GM23248 (cell line): ENCODE measurements at regions not wholly inside any gene's neighbourhood (a gene's known extent, or its start where the extent isn't known, plus 50 kb on each side); places are given as distances from the start of the nearest gene placed in this dataset.

Experiments used
- DNase-seq: peaks from one replicate; pipeline ENCODE4 v3.0.0-alpha.2; 2015
- H2AFZ ChIP-seq: fragments of 200-600 bp; sonication (generic); 2 replicates; pipeline ENCODE4 v1.6.1; 2016; ENCODE audit warnings: antibody characterized with exemption
- H3F3A ChIP-seq: fragments of 200-600 bp; sonication (generic); 2 replicates; pipeline ENCODE4 v1.6.1; 2016; ENCODE audit warnings: mild to moderate bottlenecking, antibody characterized with exemption, mixed run types; ENCODE audit not compliant: insufficient read depth
- H3K27ac ChIP-seq: fragments of 200-600 bp; sonication (generic); 2 replicates; pipeline ENCODE4 v1.5.1; 2016; ENCODE audit warnings: mild to moderate bottlenecking
- H3K27me3 ChIP-seq: fragments of 200-600 bp; sonication (generic); replicated peaks from 2 replicates; pipeline ENCODE4 v1.6.1; 2016; ENCODE audit warnings: mild to moderate bottlenecking; ENCODE audit not compliant: insufficient read depth
- H3K36me3 ChIP-seq: fragments of 200-600 bp; sonication (generic); 2 replicates; pipeline ENCODE4 v1.6.1; 2016; ENCODE audit warnings: low read depth, mild to moderate bottlenecking
- H3K4me1 ChIP-seq: fragments of 200-600 bp; sonication (generic); 2 replicates; pipeline ENCODE4 v1.6.1; 2016; ENCODE audit warnings: mild to moderate bottlenecking; ENCODE audit not compliant: insufficient read depth
- H3K4me2 ChIP-seq: fragments of 200-600 bp; sonication (generic); one replicate; pipeline ENCODE4 v1.6.1; 2016; ENCODE audit warnings: mild to moderate bottlenecking; ENCODE audit not compliant: unreplicated experiment
- H3K4me3 ChIP-seq: fragments of 200-600 bp; sonication (generic); 2 replicates; pipeline ENCODE4 v1.5.1; 2016; ENCODE audit warnings: mild to moderate bottlenecking
- H3K79me2 ChIP-seq: fragments of 200-600 bp; sonication (generic); 2 replicates; pipeline ENCODE4 v1.6.1; 2016; ENCODE audit warnings: mild to moderate bottlenecking; ENCODE audit not compliant: insufficient read depth
- H3K9ac ChIP-seq: fragments of 200-600 bp; sonication (generic); 2 replicates; pipeline ENCODE4 v1.6.1; 2016; ENCODE audit warnings: mild to moderate bottlenecking
- H3K9me2 ChIP-seq: fragments of 200-600 bp; sonication (generic); 2 replicates; pipeline ENCODE4 v1.6.1; 2016; ENCODE audit warnings: mixed run types, mild to moderate bottlenecking, moderate library complexity; ENCODE audit not compliant: insufficient read depth
- H3K9me3 ChIP-seq: fragments of 200-600 bp; sonication (generic); one replicate; pipeline ENCODE4 v1.6.1; 2017; ENCODE audit warnings: low read depth
- H4K20me1 ChIP-seq: fragments of 200-600 bp; sonication (generic); 2 replicates; pipeline ENCODE4 v1.6.0; 2016; ENCODE audit not compliant: insufficient read depth
- EZH2 ChIP-seq: fragments of 200-600 bp; sonication (generic); IDR thresholded peaks from 2 replicates; pipeline ENCODE4 v1.6.1; 2018; ENCODE audit warnings: antibody characterized with exemption, mild to moderate bottlenecking; ENCODE audit not compliant: insufficient read depth, poor library complexity, severe bottlenecking
- EZH2phosphoT487 ChIP-seq: fragments of 200-600 bp; sonication (generic); IDR thresholded peaks from 2 replicates; pipeline ENCODE4 v1.6.1; 2018; ENCODE audit warnings: antibody characterized with exemption, moderate library complexity, mild to moderate bottlenecking, low read depth; ENCODE audit not compliant: insufficient read depth
- WGBS, 2 experiments: methylation state at CpG; one replicate each; pipeline ENCODE4 v1.1.6; 2015 to 2017; ENCODE audit warnings: low lambda C conversion rate in 2 of 2, low coverage in 1 of 2; ENCODE audit errors: missing lambda C conversion rate in 2 of 2; 5-methylcytosine and 5-hydroxymethylcytosine counted together
- in situ Hi-C: fragments of 300-500 bp; cut with MboI; formaldehyde crosslinking; loops from 2 replicates; pipeline ENCODE4 v1.15.0; 2020

DNA sequence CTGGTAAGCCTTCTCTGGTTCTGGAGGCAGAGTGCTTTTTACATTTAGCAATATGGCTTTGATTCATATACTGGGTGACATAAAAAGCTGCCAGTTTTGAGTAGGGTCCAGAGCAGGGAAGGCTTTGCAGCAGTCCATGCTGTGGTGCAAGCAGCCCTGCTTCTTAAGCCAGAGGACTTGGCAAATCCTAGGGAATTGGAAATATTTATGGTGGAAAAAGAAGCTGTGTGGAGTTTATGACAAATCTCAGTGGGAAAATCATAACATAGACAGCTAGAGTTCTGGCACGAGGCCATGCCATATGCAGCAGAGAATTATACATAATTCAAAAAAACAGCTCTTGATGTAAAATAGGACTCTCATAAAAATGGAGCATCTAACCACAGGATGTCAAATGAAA is 536.4 kb downstream of the RASEF start:
- TF ChIP-seq EZH2 (no peak), EZH2phosphoT487 (no peak)
- H3K4me3 ChIP-seq = no peak overlapping the region
- no peaks in the 10 kb centered on the region for H3K4me1 ChIP-seq
- no peak overlapping the region for H2AFZ ChIP-seq
- whole genome bisulfite sequencing, 2 experiments = 0 to 17% methylated on average over 1 of the region's 1 CpG
- no peaks in the 10 kb centered on the region for H4K20me1 ChIP-seq
- H3K27ac ChIP-seq = no peak overlapping the region
- no peak overlapping the region for H3K4me2 ChIP-seq
- in situ Hi-C loops = no loop called here
- no peaks in the 10 kb centered on the region for H3F3A ChIP-seq
- no peaks in the 10 kb centered on the region for H3K9me2 ChIP-seq
- no peak for DNase-seq
- H3K79me2 ChIP-seq = no peaks in the 10 kb centered on the region
- no peak overlapping the region for H3K9ac ChIP-seq
- H3K9me3 ChIP-seq = no peaks in the 10 kb centered on the region
- H3K36me3 ChIP-seq = no peaks in the 10 kb centered on the region
- H3K27me3 ChIP-seq = no peaks in the 10 kb centered on the region

DNA sequence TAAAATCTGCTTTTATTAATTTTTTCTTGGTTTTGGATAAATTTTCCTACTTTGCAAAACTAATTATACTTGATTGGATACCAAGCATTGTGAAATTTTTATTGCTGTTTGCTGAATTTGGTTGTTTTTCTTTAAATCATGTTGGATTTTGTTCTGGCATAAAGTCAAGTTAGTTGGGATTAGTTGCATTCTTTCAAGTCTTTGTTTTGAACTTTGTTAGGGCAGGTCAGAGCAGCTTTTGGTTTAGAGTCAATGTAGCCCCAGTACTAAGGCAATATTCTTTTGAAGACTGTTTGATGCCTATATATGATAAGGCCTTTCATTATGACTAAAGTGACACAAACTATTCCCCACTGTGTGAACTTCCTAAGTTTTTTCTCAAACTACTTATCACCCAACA is 531.1 kb downstream of the RASEF start:
- Histone ChIP-seq H3K4me3 (no peak overlapping the region), H3F3A (no peaks in the 10 kb centered on the region), H3K9ac (no peak overlapping the region), H3K27ac (no peak overlapping the region), H2AFZ (no peak overlapping the region), H3K9me3 (no peaks in the 10 kb centered on the region), H4K20me1 (no peaks in the 10 kb centered on the region), H3K36me3 (no peaks in the 10 kb centered on the region), H3K79me2 (no peaks in the 10 kb centered on the region), H3K27me3 (0 out of 2 replicates have a peak, but pooled peaks cover 3% of the 10 kb centered on the region), H3K4me2 (no peak overlapping the region), H3K9me2 (no peaks in the 10 kb centered on the region), H3K4me1 (no peaks in the 10 kb centered on the region)
- no peak for DNase-seq
- TF ChIP-seq EZH2 = no peak
- no peak for TF ChIP-seq EZH2phosphoT487
- in situ Hi-C loops = no loop called here

DNA sequence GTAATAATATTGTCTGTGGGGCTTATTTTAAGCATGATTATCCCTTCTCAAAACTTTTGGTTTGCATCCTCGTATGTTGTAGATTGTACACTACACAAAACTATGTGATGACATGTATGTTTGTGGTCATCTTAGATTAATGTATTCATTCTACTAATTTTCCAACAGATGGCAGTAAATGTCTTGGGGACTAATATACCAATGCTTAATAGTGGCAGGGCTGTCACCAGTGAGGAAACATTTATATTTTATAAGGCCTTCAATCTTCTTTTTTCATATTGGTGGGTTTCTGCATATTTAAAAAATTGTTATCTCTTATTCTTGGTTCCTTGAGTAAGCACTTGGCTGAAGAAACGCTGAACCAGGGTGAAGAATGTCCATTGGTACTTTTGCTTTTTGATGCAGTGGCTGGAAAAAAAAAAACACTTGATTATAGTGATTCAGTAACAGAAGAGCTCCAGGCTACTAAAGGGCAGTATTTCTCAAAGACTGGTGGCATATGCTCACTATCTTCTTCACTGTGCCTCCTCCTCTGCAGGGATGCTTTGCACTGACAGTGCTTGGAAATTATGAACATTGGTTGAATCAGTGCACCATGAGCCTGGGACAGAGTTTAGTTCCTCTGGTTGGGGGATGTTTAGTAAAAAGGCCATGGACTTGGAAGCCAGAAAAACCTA is 530.3 kb downstream of the RASEF start:
- Histone ChIP-seq H3F3A (no peaks in the 10 kb centered on the region), H3K4me3 (no peak overlapping the region), H2AFZ (no peak overlapping the region), H3K9me3 (no peaks in the 10 kb centered on the region), H3K27ac (no peak overlapping the region), H3K9me2 (no peaks in the 10 kb centered on the region), H3K27me3 (0 out of 2 replicates have a peak, but pooled peaks cover 3% of the 10 kb centered on the region), H3K79me2 (no peaks in the 10 kb centered on the region), H3K4me2 (no peak overlapping the region), H3K9ac (no peak overlapping the region), H4K20me1 (no peaks in the 10 kb centered on the region), H3K4me1 (no peaks in the 10 kb centered on the region), H3K36me3 (no peaks in the 10 kb centered on the region)
- peak; percentile 8 for DNase-seq
- TF ChIP-seq EZH2 (no peak), EZH2phosphoT487 (no peak)
- in situ Hi-C loops = no loop called here
- 5 to 6% methylated on average over 2 of the region's 2 CpGs for WGBS, 2 experiments

DNA sequence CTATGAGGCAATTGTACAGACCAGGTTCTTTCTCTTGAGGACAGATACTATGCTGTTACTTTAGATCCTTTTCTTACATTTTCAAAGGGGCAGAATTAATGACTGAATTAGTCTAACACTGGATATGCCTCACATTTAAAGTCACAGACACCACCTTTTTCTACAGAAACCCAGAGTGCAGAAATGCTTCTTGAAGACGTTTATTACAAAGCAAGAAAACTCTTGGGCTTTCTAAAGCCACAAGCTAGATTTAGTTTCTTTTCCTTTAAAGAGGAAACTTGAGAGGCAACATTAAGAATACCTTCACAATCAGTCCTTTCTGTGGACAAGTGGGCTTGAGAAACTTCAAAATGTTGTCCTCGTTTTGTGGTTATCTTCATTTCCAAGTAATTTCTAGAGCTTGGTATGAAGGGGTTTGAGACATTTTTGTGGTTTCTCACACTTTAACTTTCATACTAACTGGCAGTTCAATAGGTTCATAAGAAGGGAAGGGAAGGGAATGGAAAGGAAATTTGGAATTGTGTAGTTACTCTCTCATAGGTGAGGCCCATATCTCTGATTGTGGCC is 527.4 kb downstream of the RASEF start:
- Histone ChIP-seq H3K4me1 (no peaks in the 10 kb centered on the region), H3K9me3 (no peaks in the 10 kb centered on the region), H4K20me1 (no peaks in the 10 kb centered on the region), H3K27ac (no peak overlapping the region), H3K4me3 (no peak overlapping the region), H3K79me2 (no peaks in the 10 kb centered on the region), H3F3A (no peaks in the 10 kb centered on the region), H2AFZ (no peak overlapping the region), H3K9me2 (no peaks in the 10 kb centered on the region), H3K36me3 (no peaks in the 10 kb centered on the region), H3K9ac (no peak overlapping the region), H3K27me3 (0 out of 2 replicates have a peak, but pooled peaks cover 9% of the 10 kb centered on the region), H3K4me2 (no peak overlapping the region)
- 7 to 12% methylated on average over 2 of the region's 2 CpGs for WGBS, 2 experiments
- in situ Hi-C loops = no loop called here
- DNase-seq = no peak
- TF ChIP-seq EZH2 = no peak
- no peak for TF ChIP-seq EZH2phosphoT487
